ENCODE measurements at regions not wholly inside any gene's neighbourhood (a gene's known extent, or its start where the extent isn't known, plus 50 kb on each side); places are given as distances from the start of the nearest gene placed in this dataset.

DNA sequence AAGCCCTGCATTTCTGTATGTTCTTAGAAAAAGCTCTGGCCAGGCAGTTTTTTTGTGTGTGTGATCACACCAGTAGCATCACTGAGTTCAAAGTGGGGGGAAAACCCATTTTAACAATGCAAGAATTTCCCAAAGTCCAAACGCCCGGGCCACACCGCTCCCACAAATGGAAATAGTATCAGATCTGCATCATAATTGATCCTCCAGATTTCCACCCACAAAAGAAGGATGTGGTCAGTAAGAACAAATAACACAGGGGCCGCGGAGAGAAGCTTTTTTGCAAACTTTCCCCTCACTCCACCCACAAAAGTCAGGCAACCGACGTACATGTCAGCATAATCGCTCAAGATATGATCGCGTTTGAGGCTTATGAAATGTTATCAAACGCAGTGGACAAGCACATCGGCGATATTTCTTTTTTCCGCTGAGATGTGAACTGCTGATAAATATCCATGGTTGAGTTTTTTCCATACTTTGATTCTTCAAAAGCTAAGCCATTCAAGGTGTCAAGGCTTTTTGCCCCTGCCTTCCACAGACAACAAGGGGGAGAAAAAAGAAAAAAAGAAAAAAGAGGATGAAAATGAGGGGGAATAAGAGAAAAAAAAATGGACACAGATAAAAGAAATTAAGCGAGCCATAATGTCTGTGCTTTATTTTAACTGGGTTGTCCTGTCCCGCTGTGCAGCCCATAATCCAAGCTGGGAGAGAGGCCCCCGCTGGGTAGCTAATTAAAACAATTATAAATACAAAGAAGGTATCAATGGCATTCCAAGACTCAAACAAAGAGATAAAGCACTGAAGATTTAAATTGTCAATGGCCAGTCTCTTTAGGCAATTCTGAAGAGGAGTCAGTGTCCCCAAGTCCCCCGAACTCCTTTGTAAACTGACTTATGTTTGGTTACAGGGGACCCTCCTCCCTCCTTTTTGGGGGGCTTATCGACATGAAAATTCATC lies 143.5 kb downstream of the ZFP64 start:
- Histone ChIP-seq H3K4me1 (ENCODE audit: control insufficient read depth, insufficient read depth, low read length) (no peaks in the 10 kb centered on the region), H3K4me3 (ENCODE audit: low read depth in 2 of 2, low read length in 2 of 2) (no peak overlapping the region), H3K36me3 (ENCODE audit: control insufficient read depth, insufficient read depth, low read length) (no peaks in the 10 kb centered on the region), H3K27ac (ENCODE audit: low read length) (no peak overlapping the region), H3K9me3 (ENCODE audit: control insufficient read depth, insufficient read depth, low read depth, low read length) (no peaks in the 10 kb centered on the region), H3K27me3 (ENCODE audit: control insufficient read depth, insufficient read depth, low read length) (no peaks in the 10 kb centered on the region)
- ChIA-PET CTCF (interaction anchor here (0.5 kb wide), 1 partner anchor 411 kb away, joined by 4 read pairs; no protein-coding TSS in a partner anchor), POLR2A (interaction anchor here (0.7 kb wide), 1 partner anchor 259 kb away, joined by 5 read pairs; no protein-coding TSS in a partner anchor)
- intact Hi-C loops (cut with micrococcal nuclease; ENCODE audit: unreplicated experiment) (no loop called here), in situ Hi-C loops (cut with HindIII; ENCODE audit: low pct_unique_long_range_greater_than_20kb, low sequenced_read_pairs) (no loop called here)
- DNase-seq (ENCODE audit: low read depth, low spot score) (no peak), ATAC-seq (no peak)
- TF ChIP-seq REST (IDR thresholded peaks at IDR 0.05; ENCODE audit: insufficient read depth in 1 of 2, low read depth in 2 of 2, low read length in 1 of 2) (no peak), CTCF (IDR thresholded peaks at IDR 0.05) (no peak), TCF7L2 (IDR thresholded peaks at IDR 0.05; ENCODE audit: low read depth, low read length) (no peak), SIN3A (IDR thresholded peaks at IDR 0.05; ENCODE audit: borderline replicate concordance, insufficient read depth, low read depth, low read length) (no peak), POLR2AphosphoS5 (IDR thresholded peaks at IDR 0.05; ENCODE audit: low read depth, low read length) (no peak)
- no TSS peak for BruUV-seq (replicated peaks)

GRCh38 chr20:52041966-52042365 lies 149.6 kb downstream of the ZFP64 start:
- Histone ChIP-seq H3K4me3 (ENCODE audit: low read depth in 2 of 2, low read length in 2 of 2) (no peak overlapping the region), H3K9me3 (ENCODE audit: control insufficient read depth, insufficient read depth, low read depth, low read length) (no peaks in the 10 kb centered on the region), H3K4me1 (ENCODE audit: control insufficient read depth, insufficient read depth, low read length) (no peaks in the 10 kb centered on the region), H3K36me3 (ENCODE audit: control insufficient read depth, insufficient read depth, low read length) (no peaks in the 10 kb centered on the region), H3K27me3 (ENCODE audit: control insufficient read depth, insufficient read depth, low read length) (no peaks in the 10 kb centered on the region), H3K27ac (ENCODE audit: low read length) (no peak overlapping the region)
- POLR2A ChIA-PET: no interaction called here
- BruUV-seq (replicated peaks): no TSS peak
- no peak for TF ChIP-seq TCF7L2 (IDR thresholded peaks at IDR 0.05; ENCODE audit: low read depth, low read length)
- TF ChIP-seq POLR2AphosphoS5 (IDR thresholded peaks at IDR 0.05; ENCODE audit: low read depth, low read length): no peak
- intact Hi-C loops (cut with micrococcal nuclease; ENCODE audit: unreplicated experiment): no loop called here
- DNase-seq (ENCODE audit: low read depth, low spot score) (no peak), ATAC-seq (no peak)
- in situ Hi-C loops (cut with HindIII; ENCODE audit: low pct_unique_long_range_greater_than_20kb, low sequenced_read_pairs): no loop called here
- CTCF ChIA-PET: no interaction called here

DNA sequence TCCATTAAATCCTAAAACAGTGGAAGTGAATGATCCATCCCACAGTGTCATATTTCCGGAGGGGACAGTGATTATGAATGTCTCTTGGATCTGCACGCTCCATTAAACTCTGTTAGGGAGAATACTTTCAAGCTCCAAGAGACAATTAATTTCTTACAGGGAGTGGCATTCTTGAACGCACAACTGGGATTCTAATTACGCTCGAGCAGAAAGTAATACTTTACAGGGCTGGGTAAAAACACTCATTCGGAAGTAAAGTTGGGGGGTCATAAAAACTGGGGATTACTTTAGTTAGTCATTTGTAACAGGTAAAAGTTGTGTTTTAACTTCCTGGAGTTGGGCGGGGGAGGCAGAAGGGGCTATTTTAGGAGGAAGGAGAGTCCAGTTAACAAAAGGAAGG lies 151.8 kb downstream of the ZFP64 start:
- BruUV-seq (replicated peaks): no TSS peak
- TF ChIP-seq REST (IDR thresholded peaks at IDR 0.05; ENCODE audit: insufficient read depth in 1 of 2, low read depth in 2 of 2, low read length in 1 of 2) (no peak), POLR2AphosphoS5 (IDR thresholded peaks at IDR 0.05; ENCODE audit: low read depth, low read length) (no peak), TCF7L2 (IDR thresholded peaks at IDR 0.05; ENCODE audit: low read depth, low read length) (no peak), SIN3A (IDR thresholded peaks at IDR 0.05; ENCODE audit: borderline replicate concordance, insufficient read depth, low read depth, low read length) (no peak), CTCF (IDR thresholded peaks at IDR 0.05) (no peak)
- Histone ChIP-seq H3K4me1 (ENCODE audit: control insufficient read depth, insufficient read depth, low read length) (no peaks in the 10 kb centered on the region), H3K27me3 (ENCODE audit: control insufficient read depth, insufficient read depth, low read length) (no peaks in the 10 kb centered on the region), H3K27ac (ENCODE audit: low read length) (no peak overlapping the region), H3K36me3 (ENCODE audit: control insufficient read depth, insufficient read depth, low read length) (no peaks in the 10 kb centered on the region), H3K4me3 (ENCODE audit: low read depth in 2 of 2, low read length in 2 of 2) (no peak overlapping the region), H3K9me3 (ENCODE audit: control insufficient read depth, insufficient read depth, low read depth, low read length) (no peaks in the 10 kb centered on the region)
- ATAC-seq (no peak), DNase-seq (ENCODE audit: low read depth, low spot score) (no peak)
- intact Hi-C loops (cut with micrococcal nuclease; ENCODE audit: unreplicated experiment): no loop called here
- in situ Hi-C loops (cut with HindIII; ENCODE audit: low pct_unique_long_range_greater_than_20kb, low sequenced_read_pairs): no loop called here
- POLR2A ChIA-PET: no interaction called here
- CTCF ChIA-PET: no interaction called here
